22Rv1 (cell line): ENCODE measurements at regions not wholly inside any gene's neighbourhood (a gene's known extent, or its start where the extent isn't known, plus 50 kb on each side); places are given as distances from the start of the nearest gene placed in this dataset.

Experiments
- ZFX ChIP-seq: fragments of 450-650 bp; IDR thresholded peaks from 2 replicates; pipeline ENCODE4 v1.6.1; 2017; ENCODE audit warnings: antibody characterized with exemption, borderline replicate concordance
- TF ChIP-seq, protein P1 (sequence below): fragments of 450-650 bp; IDR thresholded peaks from 2 replicates; pipeline ENCODE4 v1.5.1; 2017; ENCODE audit warnings: mild to moderate bottlenecking

DNA sequence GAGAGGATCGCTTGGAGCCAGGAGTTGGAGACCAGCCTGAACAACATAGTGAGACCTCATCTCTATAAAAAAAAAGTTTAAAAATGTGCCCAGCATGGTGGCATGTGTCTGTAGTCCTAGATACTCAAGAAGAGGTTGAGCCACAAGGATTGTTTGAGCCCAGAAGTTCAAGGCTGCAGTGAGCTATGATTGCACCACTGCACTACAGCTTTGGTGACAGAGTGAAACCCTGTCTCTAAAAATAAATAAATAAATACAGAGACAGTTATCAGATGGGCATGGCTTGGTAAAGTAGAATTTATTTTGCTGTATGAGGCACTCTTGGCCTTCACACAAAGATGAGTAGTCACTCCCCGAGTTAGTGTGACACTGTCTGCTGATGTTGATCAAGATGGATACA lies 54.1 kb upstream of the SPRY1 start:
- TF ChIP-seq, protein P1, sequence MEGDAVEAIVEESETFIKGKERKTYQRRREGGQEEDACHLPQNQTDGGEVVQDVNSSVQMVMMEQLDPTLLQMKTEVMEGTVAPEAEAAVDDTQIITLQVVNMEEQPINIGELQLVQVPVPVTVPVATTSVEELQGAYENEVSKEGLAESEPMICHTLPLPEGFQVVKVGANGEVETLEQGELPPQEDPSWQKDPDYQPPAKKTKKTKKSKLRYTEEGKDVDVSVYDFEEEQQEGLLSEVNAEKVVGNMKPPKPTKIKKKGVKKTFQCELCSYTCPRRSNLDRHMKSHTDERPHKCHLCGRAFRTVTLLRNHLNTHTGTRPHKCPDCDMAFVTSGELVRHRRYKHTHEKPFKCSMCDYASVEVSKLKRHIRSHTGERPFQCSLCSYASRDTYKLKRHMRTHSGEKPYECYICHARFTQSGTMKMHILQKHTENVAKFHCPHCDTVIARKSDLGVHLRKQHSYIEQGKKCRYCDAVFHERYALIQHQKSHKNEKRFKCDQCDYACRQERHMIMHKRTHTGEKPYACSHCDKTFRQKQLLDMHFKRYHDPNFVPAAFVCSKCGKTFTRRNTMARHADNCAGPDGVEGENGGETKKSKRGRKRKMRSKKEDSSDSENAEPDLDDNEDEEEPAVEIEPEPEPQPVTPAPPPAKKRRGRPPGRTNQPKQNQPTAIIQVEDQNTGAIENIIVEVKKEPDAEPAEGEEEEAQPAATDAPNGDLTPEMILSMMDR = no peak
- no peak for TF ChIP-seq ZFX
